ENCODE measurements at regions not wholly inside any gene's neighbourhood (a gene's known extent, or its start where the extent isn't known, plus 50 kb on each side); places are given as distances from the start of the nearest gene placed in this dataset.

DNA sequence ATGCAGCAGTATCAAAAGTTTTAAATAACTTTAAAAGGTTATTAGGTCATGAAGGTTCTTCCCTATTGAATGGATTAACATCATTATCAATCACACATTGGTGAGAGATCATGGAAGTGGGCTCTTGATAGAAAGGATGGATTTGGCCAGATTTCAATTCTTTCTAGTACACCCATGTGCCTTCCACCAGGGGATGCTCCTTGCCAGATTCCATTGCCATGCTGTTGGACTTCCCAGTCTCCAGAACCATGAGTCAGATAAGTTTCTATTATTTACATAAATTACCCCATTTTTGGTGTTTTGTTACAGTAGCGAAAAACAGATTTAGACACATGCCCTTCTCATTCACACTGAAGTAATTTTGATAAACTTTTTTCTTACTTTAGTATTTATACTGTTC, 1010.6 kb upstream of the C9orf72 start:
- Mint-ChIP-seq H3K4me1 (no peaks in the 10 kb centered on the region), H3K27ac (no peak overlapping the region), H3K9me3 (peaks cover 0 to 10% (median 5%) of the 10 kb centered on the region in 7 donors), H3K36me3 (no peaks in the 10 kb centered on the region), H3K27me3 (no peaks in the 10 kb centered on the region), H3K4me3 (no peak overlapping the region)
- ATAC-seq (ENCODE audit: low read depth in 2 of 2): no peak
- no peak for DNase-seq

DNA sequence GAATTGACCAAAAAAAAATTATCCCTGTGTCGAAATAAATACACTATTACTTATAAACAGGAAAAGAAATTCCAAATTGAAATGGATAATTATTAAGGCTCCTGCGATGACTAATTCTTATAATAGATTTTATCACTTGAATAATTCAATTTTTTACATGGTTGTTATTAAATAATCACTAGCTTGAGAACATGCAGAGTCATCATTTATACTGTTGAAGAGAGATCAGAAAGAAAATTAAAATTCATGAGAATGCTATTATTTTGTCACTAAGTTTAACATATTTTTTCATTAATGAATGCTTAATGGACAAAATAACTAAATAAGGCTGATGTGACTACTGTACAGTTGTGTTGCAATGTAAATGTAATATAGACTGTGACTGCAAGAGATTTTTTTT, 1011.3 kb upstream of the C9orf72 start:
- no peak overlapping the region for H3K27ac Mint-ChIP-seq
- H3K4me1 Mint-ChIP-seq: no peaks in the 10 kb centered on the region
- DNase-seq: no peak
- peaks cover 0 to 10% (median 5%) of the 10 kb centered on the region in 7 donors for H3K9me3 Mint-ChIP-seq
- no peaks in the 10 kb centered on the region for H3K36me3 Mint-ChIP-seq
- no peaks in the 10 kb centered on the region for H3K27me3 Mint-ChIP-seq
- H3K4me3 Mint-ChIP-seq: no peak overlapping the region
- no peak for ATAC-seq (ENCODE audit: low read depth in 2 of 2)

DNA sequence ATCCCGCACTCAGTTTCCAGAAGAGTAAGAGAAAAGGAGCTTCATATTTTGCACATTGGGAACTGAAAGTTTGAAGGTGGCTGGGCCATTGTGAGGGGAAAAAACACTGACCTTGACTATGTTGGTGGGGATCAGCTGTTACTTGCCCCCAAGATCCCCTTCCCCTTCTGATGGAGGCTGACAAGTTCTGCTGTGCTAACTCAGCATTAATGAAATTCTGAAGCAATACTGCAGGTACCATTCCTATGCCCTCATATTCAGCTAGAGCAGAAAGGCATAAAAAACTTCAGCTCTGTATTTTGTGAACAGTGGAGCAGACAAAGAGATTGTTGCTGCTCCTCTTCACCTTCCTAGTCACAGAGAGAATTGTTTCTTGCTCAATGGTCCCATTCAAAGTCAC, 1013.8 kb upstream of the C9orf72 start:
- ATAC-seq (ENCODE audit: low read depth in 2 of 2): no peak
- H3K36me3 Mint-ChIP-seq: no peaks in the 10 kb centered on the region
- H3K27ac Mint-ChIP-seq: no peak overlapping the region
- DNase-seq: no peak
- H3K4me3 Mint-ChIP-seq: no peak overlapping the region
- no peaks in the 10 kb centered on the region for H3K4me1 Mint-ChIP-seq
- H3K9me3 Mint-ChIP-seq: peaks cover 0 to 11% (median 6%) of the 10 kb centered on the region in 7 donors
- H3K27me3 Mint-ChIP-seq: no peaks in the 10 kb centered on the region

DNA sequence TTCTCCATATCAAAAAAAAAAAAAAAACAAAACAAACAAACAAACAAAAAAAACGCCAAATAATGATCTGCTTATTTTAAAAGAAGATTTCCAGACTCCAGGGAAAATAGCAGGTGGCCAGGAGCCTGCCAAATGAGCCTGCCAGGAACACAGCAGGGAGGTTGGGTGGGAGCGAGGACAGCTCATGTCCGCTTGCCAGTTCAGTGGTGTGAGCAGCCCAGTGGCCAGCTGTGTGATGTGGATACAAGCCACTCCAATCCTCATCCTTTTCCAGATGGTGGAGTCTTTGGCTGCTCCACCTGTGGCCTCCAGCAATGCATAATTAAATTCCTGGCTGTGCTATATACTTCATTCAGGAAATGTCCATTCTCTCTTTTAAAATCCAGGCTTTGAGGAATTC, 1025.1 kb upstream of the C9orf72 start:
- Mint-ChIP-seq H3K36me3 (no peaks in the 10 kb centered on the region), H3K4me1 (no peaks in the 10 kb centered on the region), H3K9me3 (peaks cover 0 to 5% (median 0%) of the 10 kb centered on the region in 7 donors), H3K27me3 (no peaks in the 10 kb centered on the region), H3K4me3 (no peak overlapping the region), H3K27ac (no peak overlapping the region)
- ATAC-seq (ENCODE audit: low read depth in 2 of 2) (no peak), DNase-seq (no peak)

DNA sequence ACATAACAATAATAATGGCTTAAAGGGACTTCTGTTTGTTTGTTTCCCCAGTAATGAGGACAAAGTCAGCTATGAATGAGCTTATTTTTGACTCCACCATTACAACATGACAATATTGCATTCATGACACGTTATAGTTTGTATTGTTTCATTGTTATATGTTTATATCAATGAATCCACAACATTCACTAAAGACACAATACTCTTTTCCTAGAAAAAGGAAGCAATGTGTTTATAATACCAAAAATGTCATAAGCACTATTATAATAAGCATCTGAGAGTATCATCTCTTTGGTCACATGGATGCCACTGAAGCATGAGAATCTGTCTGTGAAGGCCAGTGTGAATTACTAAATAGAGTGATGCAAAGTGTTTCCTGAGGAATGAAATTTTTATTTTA, 1026.9 kb upstream of the C9orf72 start:
- Mint-ChIP-seq H3K27ac (no peak overlapping the region), H3K9me3 (peaks cover 0 to 5% (median 0%) of the 10 kb centered on the region in 7 donors), H3K4me1 (no peaks in the 10 kb centered on the region), H3K4me3 (no peak overlapping the region), H3K27me3 (no peaks in the 10 kb centered on the region), H3K36me3 (no peaks in the 10 kb centered on the region)
- DNase-seq (no peak), ATAC-seq (ENCODE audit: low read depth in 2 of 2) (no peak)

DNA sequence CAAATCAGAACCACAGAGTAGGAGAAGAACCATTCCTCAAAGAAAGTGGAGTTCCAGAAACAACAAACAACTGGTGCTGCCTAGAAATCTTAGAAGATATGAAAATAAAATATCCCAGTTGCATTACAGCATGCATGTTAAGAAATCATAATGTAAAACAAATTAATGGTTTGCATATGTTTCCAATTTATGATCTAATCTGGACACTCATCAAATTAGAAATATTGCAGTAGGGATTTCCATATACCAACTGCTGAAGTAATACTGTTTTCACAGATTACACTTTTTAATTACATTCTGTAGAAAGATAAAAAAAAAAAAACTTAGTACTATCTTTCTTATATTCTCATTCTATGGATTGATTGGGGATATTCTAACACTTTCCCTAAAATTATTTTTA, 1034.6 kb upstream of the C9orf72 start:
- no peak for DNase-seq
- no peak for ATAC-seq (ENCODE audit: low read depth in 2 of 2)
- no peak overlapping the region for H3K27ac Mint-ChIP-seq
- H3K9me3 Mint-ChIP-seq: peaks cover 0 to 8% (median 0%) of the 10 kb centered on the region in 7 donors
- no peaks in the 10 kb centered on the region for H3K4me1 Mint-ChIP-seq
- H3K36me3 Mint-ChIP-seq: no peaks in the 10 kb centered on the region
- H3K4me3 Mint-ChIP-seq: no peak overlapping the region
- H3K27me3 Mint-ChIP-seq: no peaks in the 10 kb centered on the region

DNA sequence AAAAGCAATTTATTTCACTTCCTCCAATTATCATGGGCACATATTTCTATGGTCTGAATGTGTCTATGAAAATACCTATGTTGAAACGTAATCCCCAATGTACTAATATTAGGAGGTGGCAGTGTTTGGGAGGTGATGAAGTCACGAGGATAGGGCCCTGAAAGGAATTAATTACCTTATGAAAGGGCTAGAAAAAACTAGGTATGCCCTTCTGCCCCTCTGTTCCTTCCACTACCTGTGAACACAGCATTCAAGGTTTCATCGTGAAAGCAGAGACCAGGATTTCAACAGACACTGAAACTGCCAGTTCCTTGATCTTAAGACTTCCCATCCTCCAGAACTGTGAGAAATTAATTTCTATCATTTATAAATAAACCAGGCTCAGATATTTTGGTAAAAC, 1037.1 kb upstream of the C9orf72 start:
- H3K4me3 Mint-ChIP-seq: no peak overlapping the region
- H3K4me1 Mint-ChIP-seq: no peaks in the 10 kb centered on the region
- H3K27ac Mint-ChIP-seq: no peak overlapping the region
- H3K9me3 Mint-ChIP-seq: peaks cover 0 to 7% (median 0%) of the 10 kb centered on the region in 7 donors
- no peaks in the 10 kb centered on the region for H3K36me3 Mint-ChIP-seq
- H3K27me3 Mint-ChIP-seq: no peaks in the 10 kb centered on the region
- ATAC-seq (ENCODE audit: low read depth in 2 of 2): no peak
- no peak for DNase-seq

DNA sequence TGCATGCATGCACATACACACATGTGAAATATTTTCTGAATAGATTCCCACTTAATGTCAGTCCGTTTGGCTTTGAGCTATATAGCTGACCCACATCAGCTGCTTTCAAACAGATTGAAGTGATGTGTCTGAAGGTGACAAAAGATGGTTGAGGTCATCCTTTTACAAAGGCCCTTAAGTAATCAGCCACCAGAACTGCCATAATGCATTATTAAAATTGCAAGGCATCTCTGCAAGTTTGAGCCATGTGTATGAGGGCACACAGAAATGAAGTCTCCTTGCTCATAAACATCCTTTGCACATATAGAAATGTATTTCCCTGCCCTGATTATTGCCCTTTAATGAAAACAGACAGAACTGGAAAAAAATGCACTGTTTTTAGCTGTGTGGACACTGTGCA, 1043.0 kb upstream of the C9orf72 start:
- no peak overlapping the region for H3K27ac Mint-ChIP-seq

DNA sequence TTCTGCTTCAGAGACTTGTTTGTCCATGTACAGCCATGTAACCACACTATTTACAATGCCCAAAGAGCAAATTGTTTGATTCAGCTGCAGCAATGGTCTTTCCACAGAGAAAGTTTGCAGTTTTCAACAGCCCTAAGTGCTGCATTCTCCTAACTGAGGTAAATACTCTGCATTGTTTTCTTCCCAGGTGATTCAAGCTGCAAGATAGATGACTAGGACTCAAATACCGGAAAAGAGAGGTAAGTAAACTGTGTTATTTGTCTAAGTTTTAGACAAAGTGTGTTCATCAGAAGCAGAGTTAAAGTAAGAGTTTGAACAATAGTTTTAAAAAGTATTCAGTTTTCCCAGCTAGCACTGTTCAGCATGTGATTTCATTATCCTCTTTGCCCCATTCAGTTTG, 1046.7 kb upstream of the C9orf72 start:
- ATAC-seq (ENCODE audit: low read depth in 2 of 2) (no peak), DNase-seq (no peak)
- Mint-ChIP-seq H3K27me3 (no peaks in the 10 kb centered on the region), H3K9me3 (peaks cover 0 to 14% (median 5%) of the 10 kb centered on the region in 7 donors), H3K4me3 (no peak overlapping the region), H3K4me1 (no peaks in the 10 kb centered on the region), H3K27ac (no peak overlapping the region), H3K36me3 (no peaks in the 10 kb centered on the region)

More for the DNA sequence above, 1043.0 kb upstream of the C9orf72 start:
- Mint-ChIP-seq H3K4me3 (no peak overlapping the region), H3K36me3 (no peaks in the 10 kb centered on the region), H3K4me1 (no peaks in the 10 kb centered on the region), H3K9me3 (peaks cover 0 to 11% (median 0%) of the 10 kb centered on the region in 7 donors), H3K27me3 (no peaks in the 10 kb centered on the region)
- DNase-seq: no peak
- ATAC-seq (ENCODE audit: low read depth in 2 of 2): no peak

DNA sequence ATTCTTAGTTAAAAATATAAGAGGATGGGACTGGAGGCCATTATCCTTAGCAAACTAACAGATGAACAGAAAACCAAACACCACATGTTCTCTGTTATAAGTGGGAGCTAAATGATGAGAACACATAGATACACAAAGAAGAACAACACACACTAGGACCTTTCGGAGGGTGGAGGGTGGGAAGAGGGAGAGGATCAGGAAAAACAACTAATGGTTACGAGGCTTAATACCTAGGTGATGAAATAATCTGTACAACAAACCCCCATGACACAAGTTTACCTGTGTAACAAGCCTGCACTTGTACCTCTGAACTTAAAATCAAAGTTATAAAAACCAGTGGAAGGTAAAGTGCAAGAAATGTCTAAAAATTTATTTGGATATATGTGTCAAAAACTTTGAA, 1047.4 kb upstream of the C9orf72 start:
- Mint-ChIP-seq H3K27me3 (no peaks in the 10 kb centered on the region), H3K4me1 (no peaks in the 10 kb centered on the region), H3K9me3 (peaks cover 0 to 14% (median 5%) of the 10 kb centered on the region in 7 donors), H3K36me3 (no peaks in the 10 kb centered on the region), H3K27ac (no peak overlapping the region), H3K4me3 (no peak overlapping the region)
- ATAC-seq (ENCODE audit: low read depth in 2 of 2): no peak
- DNase-seq: no peak

DNA sequence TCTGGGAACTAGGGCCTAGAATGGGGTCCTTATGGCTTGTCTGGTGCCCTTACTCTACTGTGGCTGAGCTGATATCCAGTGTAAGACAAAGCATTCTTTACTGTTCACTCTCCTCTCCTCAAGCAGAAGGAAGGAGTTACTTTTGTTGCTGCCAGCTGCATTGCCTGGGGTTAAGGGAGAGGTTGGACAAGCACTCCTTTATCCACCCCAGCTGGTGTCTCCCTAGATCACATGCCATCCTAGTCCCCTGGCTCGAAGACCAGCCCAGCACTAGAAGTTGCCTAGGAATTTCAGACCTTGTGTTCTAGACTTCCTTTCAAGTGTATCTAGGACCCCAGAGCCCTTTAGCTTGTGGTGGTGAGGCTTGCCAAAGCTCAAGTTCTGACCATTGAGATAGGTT, 1051.5 kb upstream of the C9orf72 start:
- Mint-ChIP-seq H3K4me3 (no peak overlapping the region), H3K27ac (no peak overlapping the region), H3K9me3 (peaks cover 0 to 14% (median 8%) of the 10 kb centered on the region in 7 donors), H3K27me3 (no peaks in the 10 kb centered on the region), H3K4me1 (no peaks in the 10 kb centered on the region), H3K36me3 (no peaks in the 10 kb centered on the region)
- DNase-seq (no peak), ATAC-seq (ENCODE audit: low read depth in 2 of 2) (no peak)

DNA sequence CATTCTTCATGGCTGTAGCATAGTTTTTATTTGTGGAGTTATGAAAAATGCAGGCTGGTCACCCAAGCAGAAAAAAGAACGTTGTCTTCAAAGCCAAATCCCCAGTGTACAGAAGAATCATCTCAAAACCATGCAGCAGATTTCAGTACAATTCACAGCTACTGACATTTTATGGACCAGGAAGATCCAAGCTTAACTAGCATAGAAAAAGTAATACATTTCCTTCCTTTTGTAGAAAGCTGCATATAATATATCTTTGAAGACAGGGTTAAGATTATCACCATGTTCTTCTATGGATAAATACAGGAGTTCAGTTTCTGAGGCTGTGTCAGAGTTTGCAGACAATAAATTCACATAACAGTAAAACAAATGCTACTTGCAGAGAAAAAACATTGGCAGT, 1054.8 kb upstream of the C9orf72 start:
- DNase-seq (no peak), ATAC-seq (ENCODE audit: low read depth in 2 of 2) (no peak)
- H3K4me1 Mint-ChIP-seq: no peaks in the 10 kb centered on the region
- H3K9me3 Mint-ChIP-seq: peaks cover 0 to 12% (median 8%) of the 10 kb centered on the region in 7 donors
- H3K36me3 Mint-ChIP-seq: no peaks in the 10 kb centered on the region
- no peak overlapping the region for H3K4me3 Mint-ChIP-seq
- no peak overlapping the region for H3K27ac Mint-ChIP-seq
- no peaks in the 10 kb centered on the region for H3K27me3 Mint-ChIP-seq

DNA sequence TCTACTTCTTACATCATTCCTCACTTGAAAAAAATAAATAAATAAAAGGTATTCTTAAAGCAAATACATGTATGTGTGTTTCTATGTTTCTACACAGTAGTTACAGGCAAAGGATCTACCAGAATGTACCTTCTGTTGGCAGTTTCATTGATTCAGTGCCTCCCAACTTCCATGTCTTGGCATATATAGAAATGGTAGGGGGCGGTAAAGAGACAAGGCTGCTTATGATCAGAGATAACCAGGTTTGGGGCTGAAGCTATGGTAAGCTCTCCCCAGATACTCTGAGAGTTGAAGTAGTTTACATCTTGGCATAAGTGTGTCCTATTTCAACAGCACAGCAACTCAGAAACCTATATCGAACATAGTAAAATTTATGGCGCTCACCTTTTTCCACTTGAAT, 1075.4 kb upstream of the C9orf72 start:
- no peaks in the 10 kb centered on the region for H3K4me1 Mint-ChIP-seq
- no peak overlapping the region for H3K27ac Mint-ChIP-seq
- H3K9me3 Mint-ChIP-seq: peaks cover 0 to 6% (median 0%) of the 10 kb centered on the region in 7 donors
- H3K4me3 Mint-ChIP-seq: no peak overlapping the region
- no peaks in the 10 kb centered on the region for H3K36me3 Mint-ChIP-seq
- no peak for DNase-seq
- ATAC-seq (ENCODE audit: low read depth in 2 of 2): no peak
- no peaks in the 10 kb centered on the region for H3K27me3 Mint-ChIP-seq

DNA sequence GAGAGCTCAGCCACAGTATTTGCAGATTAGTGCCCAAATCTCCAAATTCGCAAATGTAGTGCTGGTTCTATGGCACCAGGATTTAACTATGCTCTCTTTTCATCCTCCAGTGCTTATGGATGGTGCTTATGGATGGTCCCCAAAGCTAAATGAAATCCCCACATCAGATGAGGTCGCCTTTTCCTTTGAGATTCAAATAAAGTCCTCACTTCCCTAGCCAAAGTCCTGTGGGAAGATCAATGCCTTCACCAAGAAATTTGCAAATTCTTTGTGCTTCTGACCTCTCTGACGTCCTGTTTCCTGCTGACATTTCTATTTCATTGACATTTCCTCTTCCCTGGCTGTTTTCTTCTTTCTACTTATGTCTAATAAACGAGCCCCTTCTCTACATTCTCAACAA, 1077.0 kb upstream of the C9orf72 start:
- DNase-seq (no peak), ATAC-seq (ENCODE audit: low read depth in 2 of 2) (no peak)
- Mint-ChIP-seq H3K4me3 (no peak overlapping the region), H3K4me1 (no peaks in the 10 kb centered on the region), H3K27me3 (no peaks in the 10 kb centered on the region), H3K9me3 (peaks cover 0 to 4% (median 0%) of the 10 kb centered on the region in 7 donors), H3K36me3 (no peaks in the 10 kb centered on the region), H3K27ac (no peak overlapping the region)

DNA sequence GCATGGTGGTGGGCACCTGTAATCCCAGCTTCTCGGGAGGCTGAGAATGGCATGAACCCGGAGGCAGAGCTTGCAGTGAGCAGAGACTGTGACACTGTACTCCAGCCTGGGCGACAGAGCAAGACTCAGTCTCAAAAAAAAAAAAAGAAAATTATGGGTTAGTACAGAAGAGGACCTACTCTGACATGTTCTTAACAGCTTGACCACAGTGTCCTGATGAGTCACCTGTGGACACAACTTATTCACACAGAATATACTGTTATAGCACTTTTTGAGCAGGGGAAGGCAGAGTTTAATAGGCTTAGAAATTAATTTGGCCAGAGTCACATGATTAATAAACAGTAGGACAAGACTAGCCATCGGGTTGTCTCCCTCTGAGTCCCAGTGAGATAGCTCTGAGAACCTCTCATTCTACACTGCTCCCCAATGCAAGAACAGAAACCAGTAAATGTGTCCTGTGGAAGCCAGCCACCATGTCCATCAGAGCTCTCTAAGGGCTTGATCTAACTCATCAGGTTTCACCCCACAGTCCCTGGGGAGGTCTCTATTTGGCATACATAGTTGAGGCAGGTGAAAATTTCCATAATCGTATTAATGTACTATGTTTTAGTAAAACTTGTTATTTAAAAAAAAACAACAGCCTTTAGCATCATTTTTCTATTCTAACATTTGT, 1077.9 kb upstream of the C9orf72 start:
- Mint-ChIP-seq H3K27ac (no peak overlapping the region), H3K36me3 (no peaks in the 10 kb centered on the region), H3K4me3 (no peak overlapping the region), H3K9me3 (peaks cover 0 to 8% (median 0%) of the 10 kb centered on the region in 7 donors), H3K4me1 (no peaks in the 10 kb centered on the region), H3K27me3 (no peaks in the 10 kb centered on the region)
- ATAC-seq (ENCODE audit: low read depth in 2 of 2) (no peak), DNase-seq (no peak)

Data from naive B cell (primary cell).